Gastroesophageal sphincter (tissue), 3 donors: ENCODE measurements at regions not wholly inside any gene's neighbourhood (a gene's known extent, or its start where the extent isn't known, plus 50 kb on each side); places are given as distances from the start of the nearest gene placed in this dataset.

ENCODE experiments used
- POLR2A ChIP-seq, 2 donors: fragments of 450-650 bp; IDR thresholded peaks; one replicate each; pipeline ENCODE4 v1.6.1; 2017; ENCODE audit warnings: antibody characterized with exemption in 2 of 2, mild to moderate bottlenecking in 2 of 2, moderate library complexity in 1 of 2
- POLR2AphosphoS5 ChIP-seq: sonication (generic); formaldehyde crosslinking; IDR thresholded peaks from one replicate; pipeline ENCODE4 v1.6.1; 2017; ENCODE audit warnings: antibody characterized with exemption
- TF ChIP-seq, protein P1 (sequence below), 4 experiments: fragments of 200-600 bp in 2 of 4; fragments of 450-650 bp in 2 of 4; sonication (generic) in 1 of 4; IDR thresholded peaks; one replicate each; pipeline ENCODE4 v1.5.1; 2017 to 2019; ENCODE audit warnings: antibody characterized with exemption in 4 of 4, mild to moderate bottlenecking in 2 of 4, moderate library complexity in 2 of 4

DNA sequence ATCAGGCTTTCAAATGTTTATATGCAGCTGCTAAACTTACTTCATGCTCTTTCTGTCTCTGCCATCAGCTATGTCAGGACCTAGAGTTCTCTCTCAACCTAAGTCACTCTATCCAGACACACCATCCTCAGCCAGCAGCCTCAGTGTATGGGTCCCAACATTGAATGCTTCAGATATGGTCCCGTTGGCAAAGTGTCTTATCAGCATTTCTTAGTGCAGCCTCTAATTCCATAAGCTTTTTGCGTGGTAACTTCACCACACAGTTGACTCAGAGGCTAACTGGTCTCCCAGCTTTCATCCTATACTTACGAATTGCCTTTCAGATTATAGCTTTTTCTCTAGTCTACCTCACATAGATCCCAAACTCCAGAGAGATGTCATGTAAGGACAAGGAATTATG lies 402.9 kb upstream of the EEF2KMT start:
- no peak for TF ChIP-seq POLR2A (IDR thresholded peaks at IDR 0.05)
- TF ChIP-seq, protein P1, sequence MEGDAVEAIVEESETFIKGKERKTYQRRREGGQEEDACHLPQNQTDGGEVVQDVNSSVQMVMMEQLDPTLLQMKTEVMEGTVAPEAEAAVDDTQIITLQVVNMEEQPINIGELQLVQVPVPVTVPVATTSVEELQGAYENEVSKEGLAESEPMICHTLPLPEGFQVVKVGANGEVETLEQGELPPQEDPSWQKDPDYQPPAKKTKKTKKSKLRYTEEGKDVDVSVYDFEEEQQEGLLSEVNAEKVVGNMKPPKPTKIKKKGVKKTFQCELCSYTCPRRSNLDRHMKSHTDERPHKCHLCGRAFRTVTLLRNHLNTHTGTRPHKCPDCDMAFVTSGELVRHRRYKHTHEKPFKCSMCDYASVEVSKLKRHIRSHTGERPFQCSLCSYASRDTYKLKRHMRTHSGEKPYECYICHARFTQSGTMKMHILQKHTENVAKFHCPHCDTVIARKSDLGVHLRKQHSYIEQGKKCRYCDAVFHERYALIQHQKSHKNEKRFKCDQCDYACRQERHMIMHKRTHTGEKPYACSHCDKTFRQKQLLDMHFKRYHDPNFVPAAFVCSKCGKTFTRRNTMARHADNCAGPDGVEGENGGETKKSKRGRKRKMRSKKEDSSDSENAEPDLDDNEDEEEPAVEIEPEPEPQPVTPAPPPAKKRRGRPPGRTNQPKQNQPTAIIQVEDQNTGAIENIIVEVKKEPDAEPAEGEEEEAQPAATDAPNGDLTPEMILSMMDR (IDR thresholded peaks at IDR 0.05): no peak
- TF ChIP-seq POLR2AphosphoS5: no peak
